NCI-H2029 treated with DMSO at 0.1 percent for 48 hours (cell line): ENCODE measurements at regions not wholly inside any gene's neighbourhood (a gene's known extent, or its start where the extent isn't known, plus 50 kb on each side); places are given as distances from the start of the nearest gene placed in this dataset.

Experiments used
- DNase-seq: peaks from one replicate; lab custom pipeline; 2025; lab: John Stamatoyannopoulos, UW

DNA sequence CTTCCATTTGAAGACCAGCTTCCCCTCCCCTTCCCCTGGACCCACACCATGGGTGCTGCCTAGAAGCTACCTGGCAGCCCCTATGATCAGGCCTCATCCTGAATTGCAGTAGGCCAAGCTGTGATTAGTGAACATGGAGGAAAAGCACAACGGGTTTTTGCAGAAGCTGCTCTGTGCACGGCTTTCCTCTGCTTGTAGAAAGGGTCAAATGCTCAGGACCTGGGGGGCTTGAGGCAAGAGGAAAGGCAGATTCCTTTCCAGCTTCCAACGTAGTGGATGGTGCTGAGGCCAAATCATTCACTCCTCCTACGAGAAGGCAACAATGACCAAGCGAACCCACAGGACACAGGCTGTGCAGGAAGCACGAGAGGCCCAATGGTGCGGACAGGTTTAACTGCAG is 410.3 kb upstream of the SHH start:
- DNase-seq, result no peak

DNA sequence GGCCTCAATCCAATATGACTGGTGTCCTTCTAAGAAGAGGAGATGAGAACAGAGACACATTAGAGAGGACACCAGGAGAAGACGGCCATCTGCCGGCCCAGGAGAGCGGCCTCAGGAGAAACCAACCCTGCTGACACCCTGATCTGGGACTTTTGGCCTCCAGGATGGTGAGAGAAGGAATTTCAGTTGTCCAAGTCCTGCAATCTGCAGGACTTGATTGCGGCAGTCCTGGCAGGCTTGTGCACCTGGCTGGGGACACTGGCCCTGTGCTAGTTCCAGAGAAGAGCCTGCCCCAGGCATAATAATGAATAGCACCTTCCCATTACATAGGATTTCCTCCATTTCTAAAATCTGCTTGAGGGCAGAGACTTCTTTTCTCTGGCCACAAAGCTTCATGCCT is 409.9 kb upstream of the SHH start:
- DNase-seq, result no peak

DNA sequence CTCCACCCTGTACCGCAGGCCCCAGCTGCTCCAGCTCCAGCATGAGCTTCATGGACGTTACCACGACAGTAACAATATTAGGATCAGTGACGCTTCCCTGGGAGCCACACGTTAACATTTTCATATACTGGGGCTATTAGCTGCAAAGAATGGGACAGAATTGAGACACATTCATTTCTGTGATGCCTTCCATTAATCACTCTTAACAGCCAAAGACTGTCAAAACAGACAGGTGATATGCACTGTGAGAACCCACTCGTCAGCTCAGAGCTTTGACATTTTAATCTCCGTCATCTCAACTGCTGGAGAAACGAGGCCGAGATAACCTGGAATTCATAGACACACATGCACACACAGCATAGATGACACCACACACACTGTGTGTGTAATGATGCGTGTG is 408.4 kb upstream of the SHH start:
- DNase-seq, result no peak

DNA sequence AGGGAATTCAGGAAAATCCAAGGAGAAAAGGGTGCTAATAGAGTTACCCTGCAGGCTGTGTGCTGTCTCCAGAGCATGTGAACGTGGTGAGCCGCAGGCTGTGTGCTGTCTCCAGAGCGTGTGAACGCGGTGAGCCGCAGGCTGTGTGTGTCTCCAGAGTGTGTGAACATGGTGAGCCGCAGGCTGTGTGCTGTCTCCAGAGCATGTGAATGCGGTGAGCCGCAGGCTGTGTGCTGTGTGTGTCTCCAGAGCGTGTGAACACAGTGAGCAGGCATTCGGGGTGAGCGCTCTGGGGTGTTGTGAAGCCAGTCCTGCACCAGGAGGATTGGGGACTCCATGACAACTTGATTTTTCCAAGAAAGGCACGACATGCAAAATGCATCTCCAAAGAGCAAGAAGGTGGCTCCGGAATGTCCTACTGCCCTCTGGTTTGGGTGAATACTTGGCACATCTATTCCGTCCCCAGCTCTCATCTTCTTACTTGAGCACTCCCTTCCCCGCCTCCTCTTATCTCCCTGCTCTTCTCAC is 407.9 kb upstream of the SHH start:
- DNase-seq, result no peak

DNA sequence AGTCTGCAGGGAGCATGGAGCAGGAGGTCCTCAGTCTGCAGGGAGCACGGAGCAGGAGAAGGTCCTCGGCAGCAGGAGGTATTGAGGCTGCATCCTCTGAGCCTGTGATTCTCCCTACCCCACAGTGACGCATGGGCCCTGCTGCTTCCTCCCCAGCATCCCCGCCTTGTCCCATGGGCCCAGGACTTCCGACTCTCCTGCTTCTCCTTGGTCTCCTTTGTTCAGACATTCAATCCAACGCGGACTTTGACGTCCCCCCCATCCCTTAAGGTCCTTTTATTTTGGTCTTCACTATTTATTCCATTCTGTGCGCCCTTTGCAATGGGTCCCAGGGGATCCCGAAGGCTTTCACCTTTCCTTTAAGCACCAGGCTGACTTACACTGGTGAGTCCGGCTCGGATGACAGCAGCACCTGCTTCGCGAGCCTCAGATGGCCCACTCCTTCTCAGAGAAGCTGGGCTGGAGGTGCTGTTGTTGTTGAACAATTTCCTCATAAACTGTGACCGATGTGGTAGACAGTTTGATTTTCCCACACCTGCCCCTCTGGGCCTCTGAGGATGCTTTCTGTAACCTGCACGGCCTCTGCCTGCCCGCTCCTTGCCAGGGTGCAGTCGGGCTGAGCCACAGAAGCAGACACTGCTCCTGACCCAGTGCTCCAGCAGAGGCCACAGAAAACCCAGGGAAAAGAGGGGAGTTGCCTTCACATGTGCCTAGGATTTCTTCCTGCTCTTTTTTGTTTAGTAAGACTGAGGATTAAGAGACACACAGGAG is 407.2 kb upstream of the SHH start:
- no peak for DNase-seq

DNA sequence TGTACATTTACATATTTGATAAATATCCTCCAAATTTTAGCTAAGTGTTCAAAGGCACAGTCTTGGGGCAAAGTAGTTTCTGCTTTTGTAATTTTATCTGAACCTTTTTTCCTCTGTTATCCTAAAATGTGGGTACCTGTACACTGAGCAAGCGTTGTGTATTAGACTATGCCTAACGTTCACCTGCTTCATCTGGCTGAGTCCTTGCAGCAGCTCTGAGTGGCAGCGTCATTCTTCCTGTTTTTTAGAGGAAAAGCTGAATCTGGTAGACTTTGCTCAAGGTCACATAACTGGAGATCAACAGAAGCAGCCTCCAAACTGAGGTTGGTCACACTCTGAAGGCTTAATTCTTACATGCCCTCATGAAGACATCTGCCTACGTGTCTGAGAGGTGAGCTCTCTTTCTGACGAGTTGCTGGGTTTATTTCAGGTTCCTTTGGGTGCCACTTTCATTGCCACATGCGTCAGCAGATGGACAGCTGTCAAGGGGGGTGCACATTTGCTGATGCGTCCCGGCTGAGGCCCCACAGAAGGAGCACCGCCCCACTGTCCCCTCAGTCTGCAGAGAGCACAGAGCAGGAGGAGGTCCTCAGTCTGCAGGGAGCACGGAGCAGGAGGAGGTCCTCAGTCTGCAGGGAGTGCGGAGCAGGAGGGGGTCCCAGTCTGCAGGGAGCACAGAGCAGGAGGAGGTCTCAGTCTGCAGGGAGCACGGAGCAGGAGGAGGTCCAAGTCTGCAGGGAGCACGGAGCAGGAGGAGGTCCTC is 406.5 kb upstream of the SHH start:
- no peak for DNase-seq

DNA sequence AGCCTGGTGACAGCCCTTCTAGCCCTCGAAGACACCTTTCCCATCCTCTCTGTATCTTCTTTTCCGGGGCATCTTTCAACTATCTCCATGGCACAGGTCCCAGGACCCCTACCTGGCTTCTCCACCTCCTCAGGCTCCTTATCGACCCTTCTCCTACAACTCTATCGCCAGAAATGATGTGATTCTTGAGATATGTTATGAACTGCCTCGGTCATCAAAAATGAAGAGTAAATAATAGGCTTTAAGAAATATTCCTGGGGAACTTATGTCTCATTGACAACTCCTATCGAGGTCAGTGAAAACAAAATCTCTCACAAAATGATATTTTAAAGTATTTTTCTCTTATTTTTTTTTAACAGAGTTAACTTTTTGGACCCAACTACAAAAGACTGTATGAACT is 405.5 kb upstream of the SHH start:
- DNase-seq, result no peak

DNA sequence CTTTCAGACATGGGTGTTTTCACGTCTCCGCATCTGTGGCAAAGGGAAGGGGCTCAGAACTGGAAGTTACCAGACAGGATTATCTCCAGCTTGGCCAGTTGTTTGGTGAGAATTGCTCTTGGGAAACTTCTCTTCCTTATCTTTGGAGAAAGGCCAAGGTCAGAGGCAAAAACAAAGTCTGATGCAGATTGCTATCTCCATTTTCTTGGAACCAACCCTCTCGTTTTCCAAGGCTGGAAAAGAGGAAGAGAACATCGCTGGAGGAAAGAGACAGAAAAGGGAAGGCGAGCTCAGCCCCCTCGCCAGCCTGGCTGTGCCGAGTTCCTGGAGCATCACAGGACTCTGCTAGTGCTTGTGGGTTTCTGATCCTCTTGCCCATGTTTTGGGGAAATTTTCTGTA is 396.8 kb upstream of the SHH start:
- no peak for DNase-seq

DNA sequence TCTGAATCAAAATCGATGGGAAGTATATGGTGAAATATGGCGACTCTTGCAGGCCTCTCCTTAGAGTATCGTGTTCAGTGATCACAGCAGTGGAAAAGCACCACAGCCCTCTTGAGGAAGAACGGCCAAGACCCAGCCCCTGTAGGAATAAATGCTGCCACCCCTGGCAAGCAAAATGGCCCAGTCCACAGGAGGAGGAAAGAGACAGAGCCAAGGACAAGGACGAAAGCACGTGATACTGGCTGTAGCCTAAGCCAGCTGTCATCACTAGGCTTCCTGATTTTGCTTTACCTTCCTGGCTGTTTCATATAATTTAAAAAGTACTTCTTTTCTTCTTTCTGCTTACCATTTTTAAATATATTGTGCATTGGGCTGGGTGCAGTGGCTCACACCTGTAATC is 395.0 kb upstream of the SHH start:
- no peak for DNase-seq

DNA sequence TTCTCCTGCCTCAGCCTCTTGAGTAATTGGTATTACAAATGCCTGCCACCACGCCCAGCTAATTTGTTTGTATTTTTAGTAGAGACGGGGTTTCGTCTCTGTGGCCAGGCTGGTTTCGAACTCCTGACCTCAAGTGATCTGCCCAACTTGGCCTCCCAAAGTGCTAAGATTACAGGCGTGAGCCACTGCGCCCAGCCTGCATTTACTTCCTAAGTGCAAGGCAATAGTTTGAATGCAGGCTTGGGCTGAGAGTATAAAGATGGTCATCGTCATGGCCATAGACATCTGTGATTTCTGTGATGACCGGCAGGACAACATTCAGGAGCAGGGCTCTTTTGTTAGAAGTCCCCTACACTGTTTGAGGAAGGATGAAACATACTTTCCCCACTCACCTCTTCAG is 393.9 kb upstream of the SHH start:
- DNase-seq, result no peak

DNA sequence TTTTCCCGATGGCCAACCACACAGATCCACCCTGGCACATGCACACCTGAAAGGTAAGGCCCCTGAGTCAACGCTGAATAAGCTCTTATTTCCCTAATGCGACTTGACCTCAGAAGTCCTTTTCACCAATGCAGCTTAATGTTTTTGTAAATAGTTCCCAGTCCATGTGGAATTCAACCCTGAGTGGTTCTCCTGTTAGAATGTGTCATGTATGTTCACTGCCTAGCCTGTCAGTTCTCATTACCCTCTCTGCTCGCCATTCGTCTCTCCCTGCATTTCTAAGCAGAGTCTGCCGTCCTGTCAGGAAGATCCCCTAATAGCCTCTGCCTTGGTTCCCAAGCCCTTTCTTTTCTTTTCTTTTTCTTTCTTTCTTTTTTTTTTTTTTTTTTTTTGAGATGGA is 392.6 kb upstream of the SHH start:
- no peak for DNase-seq

DNA sequence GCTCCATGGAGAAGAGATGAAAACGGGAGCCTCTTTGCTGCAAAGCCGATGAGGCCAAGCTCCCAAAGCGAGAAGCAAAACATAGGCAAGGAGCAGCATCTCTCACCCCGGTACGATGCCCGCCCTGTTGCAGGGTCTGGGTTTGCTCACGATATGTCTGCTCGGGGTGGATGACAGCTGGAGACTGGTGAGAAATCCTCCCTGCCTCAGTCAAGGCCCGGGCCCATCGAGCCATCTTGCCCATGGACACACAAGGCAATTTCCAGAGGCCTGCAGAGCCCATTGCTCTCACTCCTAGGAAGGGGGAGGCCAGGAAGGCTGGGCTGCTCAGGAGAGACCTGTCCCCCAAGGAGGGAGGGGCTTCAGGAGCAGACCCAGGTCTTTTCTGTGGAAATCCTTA is 391.7 kb upstream of the SHH start:
- no peak for DNase-seq

DNA sequence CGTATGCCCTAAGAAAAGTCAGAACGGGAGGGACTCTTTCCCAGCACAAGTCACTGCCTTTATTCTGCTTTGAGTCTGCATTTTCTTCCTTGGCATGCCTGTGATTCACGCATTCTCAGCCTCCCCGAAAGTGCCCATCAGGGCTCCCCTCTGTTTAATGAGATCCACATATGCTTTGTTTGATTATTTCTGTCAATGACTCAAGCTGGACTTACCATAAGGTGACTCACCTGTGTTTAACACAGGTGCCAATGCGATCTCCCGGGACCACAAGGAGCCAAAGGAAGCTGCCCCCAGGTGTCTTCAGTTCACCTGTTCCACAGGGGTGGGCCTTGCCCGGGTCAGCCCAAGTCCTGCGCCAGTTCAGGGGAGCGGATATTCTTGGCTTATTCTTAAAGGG is 386.0 kb upstream of the SHH start:
- no peak for DNase-seq

DNA sequence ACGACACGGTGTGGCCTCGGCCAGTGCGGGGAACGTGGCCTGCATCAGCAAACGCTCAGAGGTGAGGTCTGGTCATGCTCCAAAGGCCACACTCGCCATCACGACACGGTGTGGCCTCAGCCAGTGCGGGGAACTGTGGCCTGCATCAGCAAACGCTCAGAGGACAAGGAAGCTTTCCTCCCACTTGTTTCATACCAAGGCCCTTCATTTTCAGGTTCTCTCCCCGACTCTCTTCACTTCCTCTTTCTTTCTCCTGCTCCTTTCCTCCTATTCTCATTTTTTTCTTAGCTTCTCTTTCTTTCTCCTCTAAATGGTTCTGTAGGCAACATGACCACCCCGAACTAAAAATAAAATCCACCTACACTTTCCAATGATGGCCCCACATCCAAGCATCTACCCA is 384.4 kb upstream of the SHH start:
- no peak for DNase-seq

DNA sequence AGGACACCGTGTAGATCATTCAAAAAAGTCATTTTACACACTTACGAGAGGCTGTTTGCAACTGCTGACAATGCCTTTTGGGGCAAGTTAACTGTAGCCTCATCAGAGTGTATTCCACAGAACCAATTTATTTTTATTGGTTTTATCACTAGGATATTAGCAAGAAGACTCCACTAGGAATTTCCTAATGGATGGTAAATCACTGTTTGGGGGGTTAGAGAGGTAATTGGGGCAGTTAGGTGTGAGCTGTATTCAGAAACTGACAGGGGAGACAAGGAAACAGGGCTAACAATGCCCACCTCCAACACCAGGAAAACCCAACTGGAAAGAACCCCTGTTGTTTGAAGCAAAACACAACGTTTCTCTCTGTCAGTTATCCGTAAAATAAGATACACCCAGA is 383.0 kb upstream of the SHH start:
- no peak for DNase-seq

DNA sequence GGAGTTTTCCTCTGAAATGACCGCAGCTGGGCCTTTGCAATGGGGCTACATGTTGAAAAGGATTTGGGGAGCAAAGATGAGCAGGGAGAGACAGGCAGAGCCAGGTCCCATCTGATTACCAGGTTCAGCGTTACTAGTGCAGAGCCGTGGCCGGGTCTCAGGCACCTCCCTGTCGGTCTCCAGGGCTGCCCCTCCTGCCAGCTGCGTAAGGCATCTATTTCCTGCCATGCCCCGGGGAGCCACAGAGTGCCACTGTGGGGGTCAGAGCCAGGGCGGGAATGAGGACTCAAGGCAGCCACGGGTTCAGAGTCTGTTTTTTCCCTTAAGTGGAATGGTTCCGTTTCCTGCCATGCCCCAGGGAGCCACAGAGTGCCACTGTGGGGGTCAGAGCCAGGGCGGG is 382.6 kb upstream of the SHH start:
- no peak for DNase-seq

DNA sequence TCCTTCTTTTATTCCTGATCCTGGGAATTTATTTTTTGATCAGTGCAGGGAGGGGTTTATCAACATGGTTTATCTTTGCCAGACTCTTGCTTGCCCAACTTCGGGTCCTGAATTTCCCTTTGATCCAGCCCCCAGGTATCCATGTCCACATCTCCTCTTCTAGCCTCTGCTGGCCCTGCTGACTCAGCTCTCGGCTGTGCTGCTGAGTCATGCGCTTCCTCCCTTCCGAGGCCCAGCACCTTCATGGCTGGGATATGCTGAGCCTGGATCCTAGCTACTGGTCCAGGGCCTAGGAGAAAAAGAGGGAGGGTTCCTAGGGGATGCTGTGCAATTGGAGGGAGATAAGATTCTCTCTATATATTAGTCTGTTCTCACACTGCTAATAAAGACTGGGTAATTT is 380.7 kb upstream of the SHH start:
- DNase-seq, result no peak

DNA sequence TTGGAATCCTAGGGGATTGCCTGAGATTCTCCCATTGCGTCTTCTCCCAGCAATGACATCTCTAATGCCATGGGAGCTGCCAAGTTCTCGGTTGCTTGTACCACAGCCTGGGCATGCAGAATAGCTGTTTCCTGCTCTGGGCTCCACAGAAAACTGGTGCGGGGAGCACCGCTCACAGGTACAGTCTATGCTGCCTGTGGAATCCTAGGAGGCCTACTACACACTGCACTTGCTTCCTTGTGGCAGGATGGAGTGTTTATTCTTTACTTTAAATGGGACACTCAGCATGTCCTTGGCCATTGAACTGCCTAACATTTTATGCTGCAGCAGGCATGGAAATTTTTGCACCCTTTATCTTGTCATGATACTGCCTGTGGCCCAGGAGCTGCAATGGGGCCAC is 378.8 kb upstream of the SHH start:
- DNase-seq, result no peak

DNA sequence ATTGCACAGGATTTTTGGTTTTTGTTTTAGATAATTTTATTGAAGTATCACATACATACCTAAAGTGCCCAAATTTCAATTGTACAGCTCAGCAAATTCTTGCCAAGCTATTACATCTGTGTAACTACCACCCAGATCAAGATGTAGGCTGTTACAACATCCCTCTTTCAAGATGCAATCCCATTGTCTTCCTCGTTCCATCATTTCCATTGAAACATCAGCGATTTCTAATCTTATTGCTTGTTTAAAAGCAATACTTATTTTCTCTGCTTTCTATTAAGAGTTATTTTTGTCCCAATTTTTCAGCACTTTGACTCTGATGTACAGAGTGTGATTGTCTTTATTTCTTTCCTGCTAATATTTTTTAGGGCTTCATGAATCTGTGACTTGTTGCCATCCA is 372.8 kb upstream of the SHH start:
- no peak for DNase-seq

DNA sequence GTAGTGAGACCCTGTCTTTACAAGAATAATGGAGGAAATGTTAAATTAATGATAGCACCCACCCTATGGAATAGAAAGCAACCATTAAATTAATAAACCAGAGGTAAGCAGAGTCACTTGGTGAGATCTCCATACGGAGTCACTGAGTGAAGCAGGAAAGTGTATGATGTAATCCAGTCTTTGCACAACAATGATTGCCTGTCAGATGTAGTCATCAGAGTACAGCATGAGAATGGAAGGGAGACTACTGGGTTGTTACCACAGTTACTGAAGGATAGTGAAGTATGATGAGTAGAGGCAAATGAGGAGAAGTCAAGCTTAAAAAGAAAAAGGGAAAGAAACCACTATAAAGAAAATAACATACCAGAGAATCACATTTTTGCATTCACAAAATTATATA is 371.9 kb upstream of the SHH start:
- DNase-seq, result no peak

DNA sequence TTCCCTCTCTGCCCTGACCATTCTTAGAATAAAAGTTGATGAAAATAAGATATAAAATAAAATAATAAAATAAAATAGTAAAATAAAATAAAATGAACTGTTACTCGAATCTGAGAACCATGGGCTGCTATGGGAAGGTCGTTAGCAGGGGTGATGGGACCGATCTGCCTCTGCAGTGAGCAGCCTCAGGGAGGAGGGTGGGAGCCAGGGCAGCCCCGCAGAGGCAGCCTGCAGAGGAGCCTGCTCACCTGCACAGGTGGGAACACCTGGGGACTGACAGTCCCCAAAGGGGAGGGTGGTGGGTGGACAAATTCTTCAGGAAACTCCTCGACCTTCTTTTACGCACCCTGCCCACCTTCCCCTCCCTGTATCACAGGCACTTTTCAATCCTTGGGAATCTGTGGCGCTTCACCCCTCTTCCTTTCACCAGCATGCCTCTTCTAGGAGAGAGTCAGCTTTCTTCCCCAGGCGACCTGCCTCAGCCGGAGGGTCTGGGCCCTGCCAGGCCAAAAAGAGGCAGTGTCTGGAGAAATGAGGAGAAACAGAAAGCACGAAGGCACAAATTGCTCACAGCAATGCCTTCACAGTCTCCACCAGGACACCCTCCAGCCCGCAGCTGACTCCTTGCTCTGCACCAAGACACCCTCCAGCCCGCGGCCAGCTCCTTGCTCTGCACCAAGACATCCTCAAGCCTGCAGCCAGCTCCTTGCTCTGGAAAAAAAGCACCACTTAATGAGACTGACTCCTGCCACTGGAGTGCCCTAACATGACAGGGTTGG is 368.4 kb upstream of the SHH start:
- no peak for DNase-seq

DNA sequence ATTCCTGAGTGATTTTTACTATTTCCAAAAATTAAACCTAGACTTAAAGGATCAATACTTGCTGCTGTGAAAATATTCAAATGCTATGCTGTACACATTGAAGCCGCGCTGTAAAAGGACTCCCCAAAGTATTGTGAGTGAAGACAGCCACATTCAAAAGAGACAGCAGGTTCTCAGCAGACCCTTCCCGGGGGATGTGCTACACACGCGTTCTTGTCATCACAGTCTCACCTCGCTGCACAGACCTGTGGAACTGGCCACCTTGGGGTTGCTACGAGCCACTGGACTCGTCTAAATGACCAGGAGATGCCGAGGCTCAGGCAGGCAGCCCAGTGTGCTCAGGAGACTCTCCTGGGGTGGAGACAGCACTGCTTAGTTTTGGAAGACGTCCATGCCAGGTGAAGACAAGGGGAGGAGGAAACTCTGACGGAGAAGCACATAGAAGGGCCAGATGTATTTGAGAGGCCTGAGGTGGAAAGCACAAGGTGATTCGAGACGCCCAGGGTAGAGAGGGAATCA is 367.7 kb upstream of the SHH start:
- no peak for DNase-seq

DNA sequence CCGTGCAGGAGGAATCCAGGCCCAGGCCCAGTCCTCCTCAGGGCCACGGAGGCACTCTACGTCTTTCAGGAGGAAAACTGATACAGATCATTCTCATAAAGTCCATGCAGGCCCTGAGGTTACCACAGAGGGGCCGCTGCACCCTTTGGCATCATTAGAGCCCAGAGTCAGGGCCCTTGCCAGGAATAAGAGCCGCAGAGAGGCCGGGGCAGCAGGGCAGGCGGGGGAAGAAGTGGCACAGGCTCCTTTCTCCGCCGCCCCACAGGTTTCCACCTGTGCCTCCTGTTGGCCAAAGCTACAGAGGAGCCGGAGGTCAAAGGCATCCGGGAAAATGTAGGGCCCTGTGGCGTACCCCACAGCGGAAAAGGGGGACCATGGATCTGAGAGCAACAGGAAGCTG is 366.6 kb upstream of the SHH start:
- no peak for DNase-seq
